ENCODE measurements at regions not wholly inside any gene's neighbourhood (a gene's known extent, or its start where the extent isn't known, plus 50 kb on each side); places are given as distances from the start of the nearest gene placed in this dataset.

GRCh38 chr2:19020144-19021099 lies 338.0 kb downstream of the OSR1 start:
- DNase-seq (ENCODE audit: low spot score), result no peak
- H3K9me3 ChIP-seq (ENCODE audit: control insufficient read depth in 4 of 4, low read length in 3 of 4), result no peaks in the 10 kb centered on the region
- 88% methylated on average over 11 of the region's 11 CpGs for WGBS

GRCh38 chr2:19009510-19009909 lies 348.9 kb downstream of the OSR1 start:
- H3K27ac ChIP-seq (ENCODE audit: low read depth in 1 of 2, low read length in 2 of 2), result no peak overlapping the region
- H3K27me3 ChIP-seq (ENCODE audit: control insufficient read depth in 4 of 4, insufficient read depth in 4 of 4, low read length in 3 of 4), result no peaks in the 10 kb centered on the region
- no peaks in the 10 kb centered on the region for H3K36me3 ChIP-seq (ENCODE audit: control insufficient read depth in 4 of 4, insufficient read depth in 3 of 4, low read depth in 1 of 4, low read length in 3 of 4)
- no peaks in the 10 kb centered on the region for H3K4me1 ChIP-seq (ENCODE audit: control insufficient read depth in 4 of 4, insufficient read depth in 4 of 4, low read length in 3 of 4)
- no peaks in the 10 kb centered on the region for H3K9me3 ChIP-seq (ENCODE audit: control insufficient read depth in 4 of 4, low read length in 3 of 4)
- DNase-seq (ENCODE audit: low spot score), result no peak
- WGBS, result 56% methylated on average over 3 of the region's 3 CpGs
- no peak overlapping the region for H3K4me3 ChIP-seq (ENCODE audit: low read depth in 1 of 3, low read length in 3 of 3)
- no peak overlapping the region for H3K9ac ChIP-seq (ENCODE audit: low read depth in 1 of 2, low read length in 2 of 2)
- TF ChIP-seq HNF4G (IDR thresholded peaks at IDR 0.05), result no peak
- no peak for TF ChIP-seq ATF3 (IDR thresholded peaks at IDR 0.05)
- no peak for TF ChIP-seq FOXA2 (IDR thresholded peaks at IDR 0.05)
- TF ChIP-seq ZBTB33 (IDR thresholded peaks at IDR 0.05), result no peak
- no peak for TF ChIP-seq NR2F2 (IDR thresholded peaks at IDR 0.05)
- TF ChIP-seq YY1 (IDR thresholded peaks at IDR 0.05), result no peak
- TF ChIP-seq CTCF (IDR thresholded peaks at IDR 0.05; ENCODE audit: low read depth, low read length, missing input control), result no peak
- TF ChIP-seq RAD21 (IDR thresholded peaks at IDR 0.05), result no peak
- TF ChIP-seq HNF4A (conservative IDR thresholded peaks at IDR 0.05), result no peak

More at GRCh38 chr2:19020144-19021099, 338.0 kb downstream of the OSR1 start:
- TF ChIP-seq MAX (IDR thresholded peaks at IDR 0.05), result no peak
- no peak for TF ChIP-seq EGR1 (IDR thresholded peaks at IDR 0.05; ENCODE audit: low read depth in 2 of 2)
- no peak for TF ChIP-seq HNF4A (conservative IDR thresholded peaks at IDR 0.05)
- no peak for TF ChIP-seq NR2F2 (IDR thresholded peaks at IDR 0.05)
- TF ChIP-seq FOXA2 (IDR thresholded peaks at IDR 0.05), result no peak
- no peak for TF ChIP-seq CTCF (IDR thresholded peaks at IDR 0.05; ENCODE audit: low read depth, low read length, missing input control)
- no peak for TF ChIP-seq RAD21 (IDR thresholded peaks at IDR 0.05)
- TF ChIP-seq RXRA (IDR thresholded peaks at IDR 0.05), result no peak
- TF ChIP-seq REST (IDR thresholded peaks at IDR 0.05), result no peak
- TF ChIP-seq SP1 (IDR thresholded peaks at IDR 0.05), result no peak
- H3K27me3 ChIP-seq (ENCODE audit: control insufficient read depth in 4 of 4, insufficient read depth in 4 of 4, low read length in 3 of 4), result no peaks in the 10 kb centered on the region
- no peak overlapping the region for H3K27ac ChIP-seq (ENCODE audit: low read depth in 1 of 2, low read length in 2 of 2)
- no peak overlapping the region for H3K4me3 ChIP-seq (ENCODE audit: low read depth in 1 of 3, low read length in 3 of 3)
- H3K4me1 ChIP-seq (ENCODE audit: control insufficient read depth in 4 of 4, insufficient read depth in 4 of 4, low read length in 3 of 4), result no peaks in the 10 kb centered on the region
- H3K9ac ChIP-seq (ENCODE audit: low read depth in 1 of 2, low read length in 2 of 2), result no peak overlapping the region
- no peaks in the 10 kb centered on the region for H3K36me3 ChIP-seq (ENCODE audit: control insufficient read depth in 4 of 4, insufficient read depth in 3 of 4, low read depth in 1 of 4, low read length in 3 of 4)

Data from liver (tissue), 8 donors.